NCI-H1694 (cell line): ENCODE measurements at regions not wholly inside any gene's neighbourhood (a gene's known extent, or its start where the extent isn't known, plus 50 kb on each side); places are given as distances from the start of the nearest gene placed in this dataset.
A peak's percentile ranks its signal among the peaks of the same experiment; 100 is the strongest.

ENCODE experiments used
- DNase-seq: peaks from one replicate; lab custom pipeline; 2025; lab: John Stamatoyannopoulos, UW

- no peak for DNase-seq
These were observed 376.5 kb upstream of the DAB1 start for GRCh38 chr1:57800376-57800775.

GRCh38 chr1:57799490-57800115 lies 375.7 kb upstream of the DAB1 start:
- DNase-seq, result no peak

- no peak for DNase-seq
These were observed 374.7 kb upstream of the DAB1 start for GRCh38 chr1:57798543-57798942.

- DNase-seq, result no peak
These were observed 373.2 kb upstream of the DAB1 start for GRCh38 chr1:57797084-57797483.

GRCh38 chr1:57796616-57797015 lies 372.8 kb upstream of the DAB1 start:
- no peak for DNase-seq

GRCh38 chr1:57795886-57796285 lies 372.0 kb upstream of the DAB1 start:
- no peak for DNase-seq

- no peak for DNase-seq
These were observed 370.2 kb upstream of the DAB1 start for GRCh38 chr1:57794078-57794477.

GRCh38 chr1:57791497-57791896 lies 367.6 kb upstream of the DAB1 start:
- DNase-seq, result no peak

- DNase-seq, result no peak
These were observed 366.1 kb upstream of the DAB1 start for GRCh38 chr1:57789936-57790335.

- DNase-seq, result no peak
These were observed 364.5 kb upstream of the DAB1 start for GRCh38 chr1:57788313-57788712.

- no peak for DNase-seq
These were observed 360.5 kb upstream of the DAB1 start for GRCh38 chr1:57784356-57784755.

- no peak for DNase-seq
These were observed 358.5 kb upstream of the DAB1 start for GRCh38 chr1:57782357-57782756.

GRCh38 chr1:57772580-57773195 lies 348.8 kb upstream of the DAB1 start:
- no peak for DNase-seq

- peak; percentile 1 for DNase-seq
These were observed 346.9 kb upstream of the DAB1 start for GRCh38 chr1:57770772-57771171.

- DNase-seq, result no peak
These were observed 346.4 kb upstream of the DAB1 start for GRCh38 chr1:57770236-57770635.

GRCh38 chr1:57761628-57762027 lies 337.8 kb upstream of the DAB1 start:
- peak; percentile 60 for DNase-seq

GRCh38 chr1:57752843-57753242 lies 329.0 kb upstream of the DAB1 start:
- DNase-seq, result no peak

GRCh38 chr1:57748719-57749118 lies 324.9 kb upstream of the DAB1 start:
- no peak for DNase-seq

- no peak for DNase-seq
These were observed 324.0 kb upstream of the DAB1 start for GRCh38 chr1:57747818-57748217.

- no peak for DNase-seq
These were observed 317.7 kb upstream of the DAB1 start for GRCh38 chr1:57741521-57741920.

GRCh38 chr1:57736940-57737339 lies 313.1 kb upstream of the DAB1 start:
- DNase-seq, result no peak

GRCh38 chr1:57729181-57729580 lies 305.3 kb upstream of the DAB1 start:
- DNase-seq, result no peak

GRCh38 chr1:57727121-57727520 lies 303.3 kb upstream of the DAB1 start:
- DNase-seq, result no peak

- no peak for DNase-seq
These were observed 301.5 kb upstream of the DAB1 start for GRCh38 chr1:57725318-57725717.
